ENCODE measurements at regions not wholly inside any gene's neighbourhood (a gene's known extent, or its start where the extent isn't known, plus 50 kb on each side); places are given as distances from the start of the nearest gene placed in this dataset.

- H3K27ac ChIP-seq = no peak overlapping the region
- intact Hi-C loops (cut with DNase I) = loop anchor here (10.0 kb wide), 1 partner anchor 527 kb away; no protein-coding TSS in a partner anchor
Observed at GRCh38 chr6:94251878-94252277, 832.5 kb upstream of the EPHA7 start.

DNA sequence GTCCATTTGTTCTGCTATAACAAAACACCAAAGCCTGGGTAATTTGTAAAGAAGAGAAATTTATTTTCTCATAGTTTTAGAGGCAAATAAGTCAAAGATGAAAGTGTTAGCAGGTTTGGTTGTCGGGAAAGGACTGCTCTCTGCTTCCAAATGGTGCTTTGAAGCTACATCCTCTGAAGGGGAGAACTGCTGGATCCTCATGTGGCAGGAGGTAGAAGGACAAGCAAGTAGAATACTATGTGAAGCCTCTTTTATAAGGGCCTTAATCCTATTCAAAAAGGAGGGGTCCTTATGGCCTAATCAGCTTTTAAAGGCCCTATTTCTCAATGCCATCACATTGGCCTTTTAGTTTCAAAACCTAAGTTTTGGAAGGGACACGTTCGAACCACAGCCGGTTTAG, 826.0 kb upstream of the EPHA7 start:
- Histone ChIP-seq H3K4me1 (no peaks in the 10 kb centered on the region), H3K9me3 (no peaks in the 10 kb centered on the region), H3K36me3 (no peaks in the 10 kb centered on the region), H3K9ac (ENCODE audit: low read depth in 2 of 2, low read length in 2 of 2) (no peak overlapping the region), H3K27ac (no peak overlapping the region), H3K4me3 (no peak overlapping the region), H3K27me3 (no peaks in the 10 kb centered on the region)
- TF ChIP-seq CTCF (IDR thresholded peaks at IDR 0.05) = no peak
- intact Hi-C loops (cut with DNase I) = no loop called here
- no peak for DNase-seq

More at GRCh38 chr6:94251878-94252277, 832.5 kb upstream of the EPHA7 start:
- Histone ChIP-seq H3K27me3 (no peaks in the 10 kb centered on the region), H3K36me3 (no peaks in the 10 kb centered on the region), H3K9me3 (no peaks in the 10 kb centered on the region), H3K4me1 (no peaks in the 10 kb centered on the region), H3K9ac (ENCODE audit: low read depth in 2 of 2, low read length in 2 of 2) (no peak overlapping the region), H3K4me3 (no peak overlapping the region)
- no peak for DNase-seq
- no peak for TF ChIP-seq CTCF (IDR thresholded peaks at IDR 0.05)

DNA sequence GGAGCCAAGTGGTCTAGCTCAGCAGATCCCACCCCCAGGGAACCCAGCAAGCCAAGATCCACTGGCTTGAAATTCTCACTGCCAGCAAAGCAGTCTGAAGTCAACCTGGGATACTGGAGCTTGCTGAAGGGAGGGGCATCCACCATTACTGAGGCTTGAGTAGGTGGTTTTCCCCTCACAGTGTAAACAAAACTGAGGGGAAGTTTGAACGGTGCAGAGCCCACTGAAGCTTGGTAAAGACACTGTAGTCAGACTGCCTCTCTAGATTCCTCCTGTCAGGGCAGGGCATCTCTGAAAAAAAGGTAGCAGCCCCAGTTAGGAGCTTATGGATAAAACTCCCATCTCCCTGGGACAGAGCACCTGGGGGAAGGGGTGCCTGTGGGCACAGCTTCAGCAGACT, 819.5 kb upstream of the EPHA7 start:
- Histone ChIP-seq H3K4me1 (no peaks in the 10 kb centered on the region), H3K4me3 (no peak overlapping the region), H3K9ac (ENCODE audit: low read depth in 2 of 2, low read length in 2 of 2) (no peak overlapping the region), H3K9me3 (no peaks in the 10 kb centered on the region), H3K27me3 (no peaks in the 10 kb centered on the region), H3K27ac (no peak overlapping the region), H3K36me3 (no peaks in the 10 kb centered on the region)
- TF ChIP-seq CTCF (IDR thresholded peaks at IDR 0.05) = no peak
- no peak for DNase-seq
- intact Hi-C loops (cut with DNase I) = no loop called here

GRCh38 chr6:94227741-94228140, 808.4 kb upstream of the EPHA7 start:
- Histone ChIP-seq H3K9me3 (no peaks in the 10 kb centered on the region), H3K4me3 (no peak overlapping the region), H3K36me3 (no peaks in the 10 kb centered on the region), H3K27ac (no peak overlapping the region), H3K4me1 (no peaks in the 10 kb centered on the region), H3K27me3 (no peaks in the 10 kb centered on the region), H3K9ac (ENCODE audit: low read depth in 2 of 2, low read length in 2 of 2) (no peak overlapping the region)
- TF ChIP-seq CTCF (IDR thresholded peaks at IDR 0.05) = no peak
- DNase-seq = no peak
- intact Hi-C loops (cut with DNase I) = no loop called here

DNA sequence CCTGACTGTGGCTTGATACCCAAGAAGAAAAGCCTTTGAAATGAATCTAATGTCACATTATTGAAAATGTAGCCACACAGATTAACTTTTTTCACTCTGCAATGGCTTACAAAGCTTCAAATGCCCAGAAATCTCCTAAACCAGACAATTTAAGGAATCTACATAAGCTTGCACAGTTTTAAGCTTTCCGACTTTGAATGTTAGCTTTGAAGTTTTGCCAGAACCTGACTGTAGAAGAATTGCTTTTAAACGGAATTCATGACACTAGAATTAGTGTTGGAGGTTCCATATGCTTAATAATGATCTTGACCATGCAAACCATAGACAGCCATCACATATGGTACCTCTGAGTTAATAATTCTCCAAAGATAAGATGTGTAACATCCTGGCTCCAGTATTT, 798.5 kb upstream of the EPHA7 start:
- no peak overlapping the region for H3K4me3 ChIP-seq
- H3K9me3 ChIP-seq = no peaks in the 10 kb centered on the region
- intact Hi-C loops (cut with DNase I) = no loop called here
- H3K9ac ChIP-seq (ENCODE audit: low read depth in 2 of 2, low read length in 2 of 2) = no peak overlapping the region
- DNase-seq = no peak
- no peaks in the 10 kb centered on the region for H3K4me1 ChIP-seq
- no peaks in the 10 kb centered on the region for H3K36me3 ChIP-seq
- H3K27ac ChIP-seq = no peak overlapping the region
- TF ChIP-seq CTCF (IDR thresholded peaks at IDR 0.05) = no peak
- no peaks in the 10 kb centered on the region for H3K27me3 ChIP-seq

DNA sequence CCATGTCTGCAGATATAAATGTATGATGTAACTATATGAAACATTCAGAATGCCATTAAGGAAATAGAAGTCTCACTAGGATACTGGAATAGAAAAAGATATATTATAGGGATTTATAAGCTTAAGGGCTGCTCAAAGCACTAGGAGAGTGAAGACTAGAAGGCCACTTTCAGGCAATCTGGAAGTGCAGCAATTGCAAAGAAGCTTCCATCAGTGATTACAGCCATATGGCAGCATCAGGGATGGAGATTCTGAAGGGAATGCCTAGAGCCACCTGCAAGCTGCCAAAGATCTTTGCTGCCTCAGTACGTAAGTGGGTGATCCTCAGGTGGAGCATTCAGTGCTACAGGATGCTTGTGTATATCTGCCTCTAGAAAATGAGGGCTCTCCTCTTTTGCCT, 796.2 kb upstream of the EPHA7 start:
- Histone ChIP-seq H3K27ac (no peak overlapping the region), H3K27me3 (no peaks in the 10 kb centered on the region), H3K36me3 (no peaks in the 10 kb centered on the region), H3K9ac (ENCODE audit: low read depth in 2 of 2, low read length in 2 of 2) (no peak overlapping the region), H3K4me1 (no peaks in the 10 kb centered on the region), H3K9me3 (no peaks in the 10 kb centered on the region), H3K4me3 (no peak overlapping the region)
- intact Hi-C loops (cut with DNase I) = no loop called here
- no peak for DNase-seq
- TF ChIP-seq CTCF (IDR thresholded peaks at IDR 0.05) = no peak
